HEK293 (cell line): ENCODE measurements at regions not wholly inside any gene's neighbourhood (a gene's known extent, or its start where the extent isn't known, plus 50 kb on each side); places are given as distances from the start of the nearest gene placed in this dataset.

Source experiments
- ZNF398 ChIP-seq: fragments of 450-650 bp; formaldehyde crosslinking; IDR thresholded peaks from 2 replicates; pipeline ENCODE4 v1.5.1; 2017; ENCODE audit warnings: missing biosample characterization, missing genetic modification characterization
- ZSCAN23 ChIP-seq: fragments of 450-650 bp; formaldehyde crosslinking; IDR thresholded peaks from 2 replicates; pipeline ENCODE4 v1.5.1; 2016; ENCODE audit warnings: missing biosample characterization, missing genetic modification characterization
- TF ChIP-seq, protein P1 (sequence below): fragments of 450-650 bp; formaldehyde crosslinking; IDR thresholded peaks from 2 replicates; pipeline ENCODE4 v1.5.1; 2016; ENCODE audit warnings: missing biosample characterization, missing genetic modification characterization

DNA sequence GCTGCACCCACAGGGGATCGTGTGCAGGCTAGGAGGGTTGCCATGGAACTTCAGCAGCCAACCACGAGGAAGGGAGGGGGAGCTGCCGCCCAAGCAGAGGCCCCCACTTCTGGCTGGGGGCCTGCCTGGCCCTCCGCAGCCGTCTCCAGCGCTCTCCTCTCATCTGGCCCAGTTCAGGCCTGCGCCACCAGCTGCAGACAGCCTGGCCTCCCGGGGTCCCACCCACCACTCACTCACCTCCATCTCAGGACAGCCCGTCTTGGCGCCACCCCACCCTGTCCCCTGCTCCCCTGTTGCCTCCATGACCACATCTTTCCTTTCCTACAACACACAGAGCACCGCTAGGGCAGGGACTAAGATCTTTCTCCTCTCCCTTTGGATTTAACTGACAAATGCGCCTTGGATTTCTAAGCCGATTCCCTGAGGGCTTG lies 98.7 kb downstream of the ANKRD60 start:
- TF ChIP-seq, protein P1, sequence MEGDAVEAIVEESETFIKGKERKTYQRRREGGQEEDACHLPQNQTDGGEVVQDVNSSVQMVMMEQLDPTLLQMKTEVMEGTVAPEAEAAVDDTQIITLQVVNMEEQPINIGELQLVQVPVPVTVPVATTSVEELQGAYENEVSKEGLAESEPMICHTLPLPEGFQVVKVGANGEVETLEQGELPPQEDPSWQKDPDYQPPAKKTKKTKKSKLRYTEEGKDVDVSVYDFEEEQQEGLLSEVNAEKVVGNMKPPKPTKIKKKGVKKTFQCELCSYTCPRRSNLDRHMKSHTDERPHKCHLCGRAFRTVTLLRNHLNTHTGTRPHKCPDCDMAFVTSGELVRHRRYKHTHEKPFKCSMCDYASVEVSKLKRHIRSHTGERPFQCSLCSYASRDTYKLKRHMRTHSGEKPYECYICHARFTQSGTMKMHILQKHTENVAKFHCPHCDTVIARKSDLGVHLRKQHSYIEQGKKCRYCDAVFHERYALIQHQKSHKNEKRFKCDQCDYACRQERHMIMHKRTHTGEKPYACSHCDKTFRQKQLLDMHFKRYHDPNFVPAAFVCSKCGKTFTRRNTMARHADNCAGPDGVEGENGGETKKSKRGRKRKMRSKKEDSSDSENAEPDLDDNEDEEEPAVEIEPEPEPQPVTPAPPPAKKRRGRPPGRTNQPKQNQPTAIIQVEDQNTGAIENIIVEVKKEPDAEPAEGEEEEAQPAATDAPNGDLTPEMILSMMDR (tag by site-specific recombination) = no peak
- TF ChIP-seq ZNF398 (tag by site-specific recombination) (no peak), ZSCAN23 (tag by site-specific recombination) (no peak)
